H4 (cell line): ENCODE measurements at regions not wholly inside any gene's neighbourhood (a gene's known extent, or its start where the extent isn't known, plus 50 kb on each side); places are given as distances from the start of the nearest gene placed in this dataset.
"Not testable (repeated sequence)": the region's sequence is repeated elsewhere in the genome, so short reads cannot be mapped to it uniquely, and the experiment has no call there.

Experiments
- DNase-seq: peaks from one replicate; pipeline ENCODE4 v3.0.0-alpha.2; 2015; ENCODE audit warnings: low spot score

DNA sequence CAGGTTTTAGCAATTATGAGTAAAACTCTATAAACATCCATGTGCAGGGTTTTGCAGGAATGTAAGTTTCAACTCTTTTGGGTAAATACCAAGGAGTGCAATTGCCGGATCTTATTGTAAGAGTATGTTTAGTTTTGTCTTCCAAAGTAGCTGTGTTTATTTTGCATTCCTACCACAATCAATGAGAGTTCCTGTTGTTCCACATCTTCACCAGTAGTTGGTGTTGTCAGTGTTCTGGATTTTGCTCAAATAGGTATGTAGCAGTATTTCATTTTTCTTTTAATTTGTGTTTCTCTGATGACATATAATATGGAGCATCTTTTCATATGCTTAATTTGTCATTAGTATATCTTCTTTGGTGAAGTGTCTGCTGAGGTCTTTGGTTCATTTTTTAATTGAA, 185.1 kb upstream of the GALNT15 start:
- peak; percentile 19 for DNase-seq

- DNase-seq, result not testable (repeated sequence)
Measured at GRCh38 chr3:15993660-15994059, 180.8 kb upstream of the GALNT15 start.

DNA sequence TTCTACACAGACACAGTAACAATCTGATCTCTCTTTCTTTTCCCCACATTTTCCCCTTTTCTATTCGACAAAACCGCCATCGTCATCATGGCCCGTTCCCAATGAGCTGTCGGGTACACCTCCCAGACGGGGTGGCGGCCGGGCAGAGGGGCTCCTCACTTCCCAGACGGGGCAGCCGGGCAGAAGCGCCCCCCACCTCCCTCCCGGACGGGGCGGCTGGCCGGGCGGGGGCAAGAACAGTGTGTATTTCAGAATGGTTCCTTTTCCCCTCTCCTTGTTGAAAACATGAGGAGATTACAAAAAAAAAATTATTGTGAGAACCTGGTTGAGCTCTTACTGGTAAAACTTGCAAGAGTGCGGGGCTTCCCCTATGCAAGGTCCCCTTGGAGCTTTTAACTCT, 178.0 kb upstream of the GALNT15 start:
- DNase-seq, result not testable (repeated sequence)

DNA sequence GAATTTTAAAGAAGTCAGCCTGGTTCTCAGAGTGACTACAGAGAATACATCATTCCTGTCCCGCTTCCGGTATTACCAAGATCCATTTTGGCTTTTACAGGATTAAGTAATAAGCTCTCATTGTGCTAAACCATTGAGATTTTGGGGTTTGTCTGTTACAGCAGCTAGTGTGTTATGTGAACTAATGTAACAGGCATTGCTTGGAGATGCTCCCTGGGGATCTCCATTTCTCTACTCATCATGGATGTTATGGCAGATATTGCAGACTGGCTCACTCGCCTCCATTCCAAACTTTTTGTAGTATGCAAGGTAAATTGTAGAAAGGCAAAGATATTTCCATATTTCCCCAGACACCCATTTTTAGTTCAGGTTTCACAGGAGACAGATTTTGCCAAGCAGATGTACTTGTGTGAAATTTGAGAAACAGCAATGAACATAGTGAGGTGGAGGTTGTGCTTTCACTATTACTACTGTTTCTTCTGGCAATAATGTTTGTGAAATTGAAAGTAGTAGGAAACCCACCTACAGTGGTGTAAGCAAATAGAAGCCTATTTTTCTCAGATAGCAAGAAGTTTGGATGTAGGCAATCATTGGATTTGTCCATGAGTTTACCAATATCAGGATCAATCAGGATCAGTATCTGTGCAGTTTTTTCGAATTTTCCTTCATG, 177.1 kb upstream of the GALNT15 start:
- DNase-seq, result no peak

GRCh38 chr3:15998911-15999310, 175.6 kb upstream of the GALNT15 start:
- DNase-seq, result no peak

GRCh38 chr3:16004812-16005211, 169.7 kb upstream of the GALNT15 start:
- DNase-seq, result no peak

GRCh38 chr3:16011376-16011775, 163.1 kb upstream of the GALNT15 start:
- DNase-seq, result no peak

GRCh38 chr3:16012086-16012485, 162.4 kb upstream of the GALNT15 start:
- DNase-seq, result no peak

DNA sequence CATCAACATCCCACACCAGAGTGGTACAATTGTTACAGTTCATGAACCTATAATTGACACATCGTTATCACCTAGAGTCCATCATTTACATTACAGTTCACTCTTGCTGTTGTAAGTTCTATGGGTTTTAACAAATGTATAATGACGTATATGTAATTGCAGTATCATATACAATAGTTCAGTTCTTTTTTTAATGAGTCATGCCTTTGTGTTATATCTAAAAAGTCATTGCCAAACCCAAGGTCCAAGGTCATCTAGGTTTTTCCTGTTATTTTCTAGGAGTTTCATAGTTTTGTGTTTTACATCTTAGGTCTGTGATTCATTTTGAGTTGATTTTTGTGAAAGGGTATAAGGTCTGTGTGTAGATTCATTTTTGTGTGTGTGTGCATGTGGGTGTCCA, 160.9 kb upstream of the GALNT15 start:
- DNase-seq, result no peak

GRCh38 chr3:16021801-16022200, 152.7 kb upstream of the GALNT15 start:
- not testable (repeated sequence) for DNase-seq

DNA sequence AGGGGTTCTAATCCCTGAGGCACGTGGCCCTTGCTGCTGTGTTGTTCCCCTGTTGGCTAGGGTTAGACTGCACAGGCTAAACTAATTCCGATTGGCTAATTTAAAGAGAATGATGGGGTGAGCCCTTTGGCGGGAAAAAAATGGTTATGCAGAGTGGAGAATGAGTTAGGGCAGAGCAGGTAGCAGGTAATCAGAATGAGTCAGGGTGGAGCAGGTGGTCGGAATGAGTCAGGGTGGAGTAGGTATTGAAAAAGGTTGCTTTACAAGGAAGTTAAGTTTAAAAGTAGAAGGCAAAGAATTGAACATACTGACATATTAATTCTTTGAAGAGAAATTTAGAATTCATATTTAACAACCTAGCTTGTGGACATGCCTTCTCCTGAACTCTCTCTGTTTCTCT, 150.6 kb upstream of the GALNT15 start:
- not testable (repeated sequence) for DNase-seq

DNA sequence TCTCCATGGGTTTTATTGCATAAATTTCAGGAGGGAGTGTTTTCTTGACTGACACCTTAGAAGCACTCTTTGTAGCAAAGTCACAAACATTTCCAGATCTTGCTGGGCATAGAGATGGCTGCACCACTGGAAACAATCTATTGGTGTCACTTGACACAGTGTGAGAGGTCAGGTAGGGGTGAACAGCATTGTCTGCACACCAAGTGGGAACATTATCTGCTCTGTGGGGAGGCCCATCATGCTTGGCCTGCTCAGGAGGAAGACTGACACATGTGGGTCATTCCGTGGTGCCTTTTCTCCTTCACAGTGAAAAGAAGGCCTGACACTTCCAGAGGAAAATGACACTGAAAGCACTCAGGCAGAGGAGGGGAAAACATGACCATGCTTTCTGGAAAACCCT, 149.9 kb upstream of the GALNT15 start:
- no peak for DNase-seq

- peak; percentile 10 for DNase-seq
Measured at GRCh38 chr3:16026753-16027152, 147.7 kb upstream of the GALNT15 start.

DNA sequence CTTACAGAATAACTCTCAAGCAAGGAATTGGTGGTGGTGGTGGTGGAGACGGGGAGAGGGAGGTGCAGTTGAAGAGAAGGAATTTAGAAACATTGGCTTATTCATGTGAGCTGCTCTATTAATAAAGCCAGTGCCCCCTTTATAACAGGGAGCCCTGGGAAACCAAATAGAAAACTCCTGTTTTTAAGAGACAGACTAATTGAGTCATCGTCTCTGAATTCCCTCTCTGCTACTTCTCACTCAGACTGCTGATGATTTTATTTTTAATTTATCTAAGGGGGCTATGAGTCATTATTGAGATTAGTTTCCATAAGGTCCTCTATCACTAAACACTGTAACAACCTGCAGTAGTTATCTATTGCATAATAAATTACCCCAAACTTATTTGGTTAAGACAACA, 145.9 kb upstream of the GALNT15 start:
- DNase-seq, result no peak

DNA sequence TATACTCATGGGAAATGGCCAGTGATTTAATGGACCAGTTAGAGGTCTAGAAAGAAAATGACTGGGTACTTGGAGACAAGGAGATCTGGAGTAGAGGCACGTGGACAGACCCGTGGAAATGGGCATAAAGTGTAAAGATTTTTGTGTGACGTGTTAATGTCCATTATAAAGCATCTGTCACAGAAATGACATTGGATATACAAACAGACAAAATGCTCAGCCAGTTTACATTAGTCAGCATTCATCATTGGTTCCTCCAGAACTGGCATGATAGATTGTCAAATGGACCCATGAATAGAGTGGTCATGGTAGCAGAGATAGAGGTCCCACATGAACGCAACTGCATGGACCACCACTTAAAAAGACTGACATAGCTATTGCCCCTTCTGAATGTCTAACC, 144.1 kb upstream of the GALNT15 start:
- no peak for DNase-seq

GRCh38 chr3:16031434-16031833, 143.0 kb upstream of the GALNT15 start:
- DNase-seq, result no peak

GRCh38 chr3:16033889-16034687, 140.4 kb upstream of the GALNT15 start:
- DNase-seq, result peak; percentile 31

- DNase-seq, result no peak
Measured at GRCh38 chr3:16040991-16041390, 133.5 kb upstream of the GALNT15 start.

DNA sequence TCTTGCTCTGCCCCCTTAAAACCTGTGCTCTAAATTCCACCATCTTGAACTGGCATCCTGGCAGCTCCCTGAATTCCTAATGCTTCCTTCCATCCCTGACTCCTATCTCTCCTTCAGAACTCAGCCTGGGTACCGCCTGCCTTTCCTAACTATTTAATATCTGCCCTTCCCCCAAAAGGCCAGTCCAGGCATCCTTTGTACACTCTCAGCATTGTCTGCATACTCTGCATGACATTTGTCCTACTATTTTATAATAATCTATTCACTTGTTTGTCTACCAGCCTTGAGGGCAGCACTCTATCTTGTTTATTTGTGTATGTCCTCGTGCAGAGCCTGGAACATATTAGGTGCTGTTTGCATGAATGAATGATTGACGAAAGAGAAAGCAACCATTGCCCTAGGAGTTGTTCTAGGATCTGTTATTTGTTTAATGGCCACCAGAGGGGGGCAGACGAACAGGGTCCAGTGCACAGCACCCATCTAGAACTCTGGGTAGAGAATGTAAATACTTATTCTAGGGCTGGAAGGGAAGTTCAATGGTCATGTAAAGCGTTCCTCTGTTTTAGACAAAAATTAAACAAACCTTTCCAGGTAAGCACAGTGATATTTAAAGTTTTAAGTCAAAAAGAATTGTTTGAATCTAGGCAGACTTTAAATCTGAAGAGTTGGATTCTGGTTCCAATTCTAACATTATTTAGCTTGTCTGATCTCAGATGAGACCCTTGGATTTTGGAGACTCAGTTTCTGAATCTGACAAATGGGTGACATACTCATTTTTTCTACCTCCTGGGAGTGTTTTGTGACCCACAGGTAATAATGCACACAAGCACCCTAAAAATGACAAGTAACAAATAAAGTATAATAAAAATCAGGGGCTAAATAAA, 125.8 kb upstream of the GALNT15 start:
- peak; percentile 73 for DNase-seq

GRCh38 chr3:16050641-16051467, 123.6 kb upstream of the GALNT15 start:
- DNase-seq, result no peak

- DNase-seq, result no peak
Measured at GRCh38 chr3:16051691-16052090, 122.8 kb upstream of the GALNT15 start.

DNA sequence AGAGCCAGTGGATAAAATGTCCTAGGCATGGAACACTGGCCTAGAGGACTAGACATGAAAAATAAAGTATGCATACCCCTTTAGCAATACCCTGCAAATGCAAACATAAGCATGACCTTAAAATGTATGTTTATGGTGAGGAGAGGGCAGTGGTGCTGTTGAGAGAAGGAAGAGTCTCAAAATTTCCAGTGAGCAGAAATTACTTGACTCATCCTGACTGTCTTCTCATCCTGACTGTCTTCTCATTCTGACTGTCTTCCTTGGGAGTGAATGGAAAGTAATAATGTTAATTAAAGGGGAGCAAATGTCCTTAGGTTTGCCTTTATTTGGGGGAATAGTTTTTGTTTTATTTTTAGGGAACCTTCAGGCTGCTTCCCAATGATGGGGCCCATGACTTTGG, 121.5 kb upstream of the GALNT15 start:
- DNase-seq, result no peak
